ENCODE measurements at regions not wholly inside any gene's neighbourhood (a gene's known extent, or its start where the extent isn't known, plus 50 kb on each side); places are given as distances from the start of the nearest gene placed in this dataset.
"Not testable (repeated sequence)": the region's sequence is repeated elsewhere in the genome, so short reads cannot be mapped to it uniquely, and the experiment has no call there.

GRCh38 chr6:92231171-92231701, 1188.1 kb downstream of the EPHA7 start:
- no peak for DNase-seq

- not testable (repeated sequence) for DNase-seq
These were observed 1199.4 kb downstream of the EPHA7 start for GRCh38 chr6:92219987-92220386.

GRCh38 chr6:92216717-92217116, 1202.6 kb downstream of the EPHA7 start:
- DNase-seq: no peak

- DNase-seq: no peak
These were observed 1217.7 kb downstream of the EPHA7 start for GRCh38 chr6:92201618-92202017.

GRCh38 chr6:92196325-92196724, 1223.0 kb downstream of the EPHA7 start:
- DNase-seq: no peak

- DNase-seq: no peak
These were observed 1223.6 kb downstream of the EPHA7 start for GRCh38 chr6:92195796-92196195.

- no peak for DNase-seq
These were observed 1231.3 kb downstream of the EPHA7 start for GRCh38 chr6:92188016-92188415.

- DNase-seq: no peak
These were observed 1234.4 kb downstream of the EPHA7 start for GRCh38 chr6:92184933-92185332.

GRCh38 chr6:92181347-92181746, 1238.0 kb downstream of the EPHA7 start:
- no peak for DNase-seq

GRCh38 chr6:92180090-92180489, 1239.3 kb downstream of the EPHA7 start:
- no peak for DNase-seq

- DNase-seq: no peak
These were observed 1242.7 kb downstream of the EPHA7 start for GRCh38 chr6:92176666-92177065.

- DNase-seq: no peak
These were observed 1244.8 kb downstream of the EPHA7 start for GRCh38 chr6:92174398-92175073.

- peak; percentile 39 for DNase-seq
These were observed 1249.9 kb downstream of the EPHA7 start for GRCh38 chr6:92169506-92169905.

- no peak for DNase-seq
These were observed 1252.7 kb downstream of the EPHA7 start for GRCh38 chr6:92166666-92167065.

GRCh38 chr6:92161953-92162352, 1257.4 kb downstream of the EPHA7 start:
- DNase-seq: no peak

GRCh38 chr6:92160226-92160625, 1259.1 kb downstream of the EPHA7 start:
- DNase-seq: no peak

GRCh38 chr6:92159046-92159445, 1260.3 kb downstream of the EPHA7 start:
- no peak for DNase-seq

GRCh38 chr6:92150553-92150952, 1268.8 kb downstream of the EPHA7 start:
- DNase-seq: no peak

- DNase-seq: no peak
These were observed 1272.1 kb downstream of the EPHA7 start for GRCh38 chr6:92147246-92147645.

GRCh38 chr6:92139601-92140000, 1279.8 kb downstream of the EPHA7 start:
- no peak for DNase-seq

GRCh38 chr6:92132957-92133356, 1286.4 kb downstream of the EPHA7 start:
- no peak for DNase-seq

GRCh38 chr6:92132457-92132856, 1286.9 kb downstream of the EPHA7 start:
- no peak for DNase-seq

GRCh38 chr6:92130944-92131343, 1288.4 kb downstream of the EPHA7 start:
- DNase-seq: no peak

GRCh38 chr6:92126983-92127382, 1292.4 kb downstream of the EPHA7 start:
- no peak for DNase-seq

GRCh38 chr6:92126088-92126487, 1293.3 kb downstream of the EPHA7 start:
- no peak for DNase-seq

Data from NCI-H446 treated with DMSO at 0.1 percent for 48 hours (cell line).